Psoas muscle (tissue), 7 donors: ENCODE measurements at regions not wholly inside any gene's neighbourhood (a gene's known extent, or its start where the extent isn't known, plus 50 kb on each side); places are given as distances from the start of the nearest gene placed in this dataset.

Experiments
- ATAC-seq, 4 donors: fragments of 200-7000 bp; cut with Tn5 transposase; one replicate each; pipeline ENCODE4 v1.9.1; 2020; ENCODE audit warnings: moderate library complexity in 3 of 4, mild to moderate bottlenecking in 2 of 4
- DNase-seq, 2 donors: peaks; one replicate each; pipeline ENCODE4 v3.0.0-alpha.2; 2020
- H3K27ac ChIP-seq: fragments of 200-600 bp; one replicate; pipeline ENCODE4 v1.8.0; 2022
- H3K27me3 ChIP-seq, 3 donors: fragments of 200-600 bp in 1 of 3; one replicate each; pipeline versions ENCODE4 v1.6.1 to v1.8.0; 2013 to 2022; ENCODE audit warnings: low read length in 2 of 3, mild to moderate bottlenecking in 2 of 3, moderate library complexity in 1 of 3; ENCODE audit not compliant: insufficient read depth in 3 of 3
- H3K36me3 ChIP-seq, 2 donors: fragments of 200-600 bp in 1 of 2; one replicate each; pipeline versions ENCODE4 v1.6.1 to v1.8.0; 2013 to 2022; ENCODE audit warnings: low read depth in 1 of 2, mild to moderate bottlenecking in 1 of 2, moderate library complexity in 1 of 2; ENCODE audit not compliant: insufficient read depth in 1 of 2
- H3K4me1 ChIP-seq: fragments of 200-600 bp; one replicate; pipeline ENCODE4 v1.8.0; 2022
- H3K4me3 ChIP-seq: fragments of 200-600 bp; one replicate; pipeline ENCODE4 v1.8.0; 2022; ENCODE audit warnings: mild to moderate bottlenecking
- H3K9me3 ChIP-seq: fragments of 200-600 bp; one replicate; pipeline ENCODE4 v1.8.0; 2022
- WGBS, 3 donors: extraction: QIAGEN DNeasy Blood & Tissue Kit; methylation state at CpG; one replicate each; pipeline versions ENCODE4 v1.1.6 to v1.1.7; 2013; 5-methylcytosine and 5-hydroxymethylcytosine counted together
- intact Hi-C, 2 donors: fragments of 100-400 bp; cut with DNase I; formaldehyde crosslinking; loops; one replicate each; pipeline versions ENCODE4 v1.11.0 to v1.14.2; 2022
- TF ChIP-seq, protein P1 (sequence below): fragments of 200-600 bp; IDR thresholded peaks from one replicate; pipeline ENCODE4 v1.8.0; 2022; ENCODE audit warnings: antibody characterized with exemption
- donor health status: healthy with polysubstance abuse.
- donor health status: DM: no; HTN: no; CAD: no; lungs with moderate emphysema.
- donor health status: Bipolar disorder and iron deficiency.
- donor health status: healthy.
- donor health status: DM: yes; HTN: yes; CAD: no.
- donor health status: DM: no; HTN: no; CAD: no.
- donor health status: DM: yes; HTN: yes; CAD: no.

GRCh38 chr13:111548301-111548700, 227.9 kb downstream of the TEX29 start:
- intact Hi-C loops = no loop called here
- ATAC-seq (no peak), DNase-seq (no peak)
- H3K4me1 ChIP-seq = no peaks in the 10 kb centered on the region
- no peak overlapping the region for H3K4me3 ChIP-seq
- TF ChIP-seq, protein P1, sequence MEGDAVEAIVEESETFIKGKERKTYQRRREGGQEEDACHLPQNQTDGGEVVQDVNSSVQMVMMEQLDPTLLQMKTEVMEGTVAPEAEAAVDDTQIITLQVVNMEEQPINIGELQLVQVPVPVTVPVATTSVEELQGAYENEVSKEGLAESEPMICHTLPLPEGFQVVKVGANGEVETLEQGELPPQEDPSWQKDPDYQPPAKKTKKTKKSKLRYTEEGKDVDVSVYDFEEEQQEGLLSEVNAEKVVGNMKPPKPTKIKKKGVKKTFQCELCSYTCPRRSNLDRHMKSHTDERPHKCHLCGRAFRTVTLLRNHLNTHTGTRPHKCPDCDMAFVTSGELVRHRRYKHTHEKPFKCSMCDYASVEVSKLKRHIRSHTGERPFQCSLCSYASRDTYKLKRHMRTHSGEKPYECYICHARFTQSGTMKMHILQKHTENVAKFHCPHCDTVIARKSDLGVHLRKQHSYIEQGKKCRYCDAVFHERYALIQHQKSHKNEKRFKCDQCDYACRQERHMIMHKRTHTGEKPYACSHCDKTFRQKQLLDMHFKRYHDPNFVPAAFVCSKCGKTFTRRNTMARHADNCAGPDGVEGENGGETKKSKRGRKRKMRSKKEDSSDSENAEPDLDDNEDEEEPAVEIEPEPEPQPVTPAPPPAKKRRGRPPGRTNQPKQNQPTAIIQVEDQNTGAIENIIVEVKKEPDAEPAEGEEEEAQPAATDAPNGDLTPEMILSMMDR = no peak
- no peaks in the 10 kb centered on the region for H3K36me3 ChIP-seq
- H3K9me3 ChIP-seq = no peaks in the 10 kb centered on the region
- 86 to 89% (median 88%) methylated on average over 25 of the region's 25 CpGs for WGBS, 3 donors
- no peak overlapping the region for H3K27ac ChIP-seq
- no peaks in the 10 kb centered on the region for H3K27me3 ChIP-seq

DNA sequence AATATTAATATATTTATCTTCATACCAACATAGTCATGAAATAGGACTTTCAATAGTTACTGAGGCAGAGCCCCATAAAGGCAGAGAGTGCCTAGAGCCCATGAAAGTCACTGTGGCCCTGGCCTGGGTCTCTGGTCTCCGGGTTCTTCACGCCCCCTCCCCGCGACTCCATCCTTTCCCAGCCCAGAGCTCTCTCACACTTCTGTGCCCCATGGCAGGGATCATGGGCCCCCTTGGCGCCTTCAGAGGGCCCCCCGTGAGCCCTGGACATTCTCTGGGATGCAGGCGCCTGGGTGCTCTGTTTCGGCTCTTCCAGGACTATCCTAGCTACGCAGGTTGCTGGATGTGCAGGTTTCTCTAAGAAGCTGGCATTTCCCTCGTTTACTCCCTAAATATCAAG, 228.4 kb downstream of the TEX29 start:
- H3K27me3 ChIP-seq = no peaks in the 10 kb centered on the region
- no peak for ATAC-seq
- WGBS, 3 donors = 82 to 88% (median 86%) methylated on average over 10 of the region's 10 CpGs

DNA sequence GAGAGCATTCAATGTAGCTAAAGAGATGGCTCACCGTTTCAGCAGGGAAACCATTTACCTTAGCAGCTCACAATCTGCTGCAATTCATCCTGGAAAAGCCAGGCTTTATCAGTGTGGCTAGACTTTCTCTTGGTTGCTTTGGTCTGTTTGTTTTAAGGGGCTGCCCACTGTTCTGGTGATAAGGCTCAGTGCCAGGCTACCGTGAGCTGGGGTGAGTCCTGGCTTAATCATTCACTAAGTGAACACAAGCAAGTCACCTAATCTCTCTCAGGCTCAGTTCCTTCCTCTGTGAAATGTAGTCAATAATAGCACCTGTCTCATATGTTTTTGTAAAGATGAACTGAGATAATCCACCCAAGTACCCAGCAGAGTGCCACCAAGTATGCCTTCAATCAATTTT, 229.0 kb downstream of the TEX29 start:
- DNase-seq (no peak), ATAC-seq (no peak)
- no peaks in the 10 kb centered on the region for H3K27me3 ChIP-seq
- no peaks in the 10 kb centered on the region for H3K36me3 ChIP-seq
- TF ChIP-seq, protein P1 = no peak
- 33 to 34% (median 33%) methylated on average over 2 of the region's 2 CpGs for WGBS, 3 donors
- no peaks in the 10 kb centered on the region for H3K4me1 ChIP-seq
- H3K27ac ChIP-seq = no peak overlapping the region
- H3K9me3 ChIP-seq = no peaks in the 10 kb centered on the region
- H3K4me3 ChIP-seq = no peak overlapping the region
- intact Hi-C loops = no loop called here

More for the DNA sequence above, 228.4 kb downstream of the TEX29 start:
- no peak overlapping the region for H3K27ac ChIP-seq
- DNase-seq = no peak
- no peaks in the 10 kb centered on the region for H3K9me3 ChIP-seq
- no peak overlapping the region for H3K4me3 ChIP-seq
- TF ChIP-seq, protein P1 = no peak
- intact Hi-C loops = no loop called here
- no peaks in the 10 kb centered on the region for H3K36me3 ChIP-seq
- no peaks in the 10 kb centered on the region for H3K4me1 ChIP-seq

- no peak for ATAC-seq
- TF ChIP-seq, protein P1 = no peak
- no peak for DNase-seq
- H3K36me3 ChIP-seq = no peaks in the 10 kb centered on the region
- intact Hi-C loops = no loop called here
- H3K27me3 ChIP-seq = no peaks in the 10 kb centered on the region
- H3K27ac ChIP-seq = no peak overlapping the region
- H3K4me3 ChIP-seq = no peak overlapping the region
- H3K4me1 ChIP-seq = no peaks in the 10 kb centered on the region
- no peaks in the 10 kb centered on the region for H3K9me3 ChIP-seq
These were observed 229.6 kb downstream of the TEX29 start for GRCh38 chr13:111550062-111550461.

DNA sequence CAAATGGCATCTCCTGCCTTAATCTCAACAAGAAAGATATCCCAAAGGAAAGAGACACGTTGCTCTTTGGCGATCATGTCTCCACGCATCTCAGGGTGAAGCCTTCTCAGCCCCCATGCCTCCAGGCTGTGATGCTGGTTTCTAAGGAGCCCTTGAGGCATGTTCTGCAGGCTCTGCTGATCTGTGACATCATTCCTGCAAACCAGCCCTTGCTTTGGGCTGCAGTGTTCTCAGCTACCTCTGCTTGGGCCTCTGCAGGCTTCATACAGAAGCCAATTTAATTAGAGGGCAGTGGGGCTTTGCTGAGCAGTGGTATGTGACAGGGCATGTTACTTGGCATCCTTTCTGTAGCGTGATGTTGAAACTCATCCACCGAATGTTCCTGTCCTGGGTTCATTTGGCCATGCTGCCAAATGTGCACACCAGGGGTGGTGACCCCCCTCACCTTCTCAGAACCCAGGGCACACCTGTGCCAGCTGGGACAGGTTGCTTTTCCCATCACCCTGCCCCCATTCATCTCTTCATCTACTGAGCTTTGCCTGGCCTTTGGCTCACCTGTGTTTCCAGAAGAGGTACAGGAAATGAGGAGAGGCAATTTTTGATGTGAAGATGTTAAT, 230.9 kb downstream of the TEX29 start:
- DNase-seq (no peak), ATAC-seq (no peak)
- Histone ChIP-seq H3K36me3 (no peaks in the 10 kb centered on the region), H3K27me3 (no peaks in the 10 kb centered on the region), H3K9me3 (no peaks in the 10 kb centered on the region), H3K27ac (no peak overlapping the region), H3K4me1 (no peaks in the 10 kb centered on the region), H3K4me3 (no peak overlapping the region)
- TF ChIP-seq, protein P1 = no peak
- 72 to 83% (median 82%) methylated on average over 5 of the region's 5 CpGs for WGBS, 3 donors
- intact Hi-C loops = no loop called here
